NCI-H2029 treated with DMSO at 0.1 percent for 48 hours (cell line): ENCODE measurements at regions not wholly inside any gene's neighbourhood (a gene's known extent, or its start where the extent isn't known, plus 50 kb on each side); places are given as distances from the start of the nearest gene placed in this dataset.

ENCODE experiments used
- DNase-seq: peaks from one replicate; lab custom pipeline; 2025; lab: John Stamatoyannopoulos, UW

DNA sequence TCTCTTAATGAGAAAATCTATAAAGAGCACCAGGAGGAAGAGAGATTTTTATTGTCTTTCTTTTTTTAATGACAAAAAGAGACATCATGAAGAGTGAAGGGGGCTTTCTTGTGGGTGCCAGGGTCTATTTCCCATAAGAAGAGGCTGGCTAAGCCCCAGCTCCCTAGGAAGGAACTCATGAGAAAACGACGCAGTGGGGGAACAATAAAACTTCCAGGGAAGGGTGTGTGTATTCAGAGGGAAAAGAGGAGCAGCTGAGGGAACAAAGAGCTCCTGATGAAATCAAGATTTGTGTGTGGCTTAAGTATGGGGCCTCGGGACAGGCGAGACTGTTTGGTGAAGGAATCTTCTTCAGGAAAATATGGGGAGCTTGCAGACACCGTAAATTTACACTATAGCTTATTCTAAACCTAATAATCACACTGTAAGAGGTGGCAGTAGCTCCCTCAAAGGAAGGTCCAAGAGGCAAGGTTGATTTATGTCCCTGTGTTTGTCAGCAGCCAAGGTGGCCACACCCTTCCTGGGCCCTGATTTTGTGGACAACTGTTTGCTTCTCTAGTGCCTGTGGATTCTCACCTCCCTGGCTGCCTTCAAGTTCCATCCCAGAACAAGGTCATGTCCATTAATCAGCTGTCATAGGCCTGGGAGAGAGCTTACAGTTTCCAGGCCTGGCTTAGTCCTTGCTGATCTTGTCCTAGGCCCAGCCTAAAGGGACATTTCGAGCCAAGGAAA is 615.7 kb downstream of the INSC start:
- DNase-seq = no peak

DNA sequence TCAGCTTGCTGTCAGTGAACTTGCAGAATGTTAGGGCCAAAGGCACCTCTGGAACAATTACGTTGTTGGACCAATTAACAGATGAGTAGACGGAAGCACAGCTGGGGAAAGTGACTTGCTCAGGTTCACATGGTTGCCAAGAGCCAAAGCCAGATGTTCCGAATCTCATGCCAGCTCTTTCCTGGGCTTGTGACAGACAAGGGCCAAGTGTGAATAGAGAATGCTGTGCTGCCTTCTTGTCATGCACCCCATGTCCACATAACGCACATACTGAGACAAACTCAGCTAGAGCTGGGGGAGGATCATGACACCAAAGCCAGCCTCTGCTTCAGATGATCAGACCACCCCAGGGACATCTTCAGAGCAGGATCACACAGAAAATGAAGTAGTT is 616.3 kb downstream of the INSC start:
- DNase-seq = no peak

DNA sequence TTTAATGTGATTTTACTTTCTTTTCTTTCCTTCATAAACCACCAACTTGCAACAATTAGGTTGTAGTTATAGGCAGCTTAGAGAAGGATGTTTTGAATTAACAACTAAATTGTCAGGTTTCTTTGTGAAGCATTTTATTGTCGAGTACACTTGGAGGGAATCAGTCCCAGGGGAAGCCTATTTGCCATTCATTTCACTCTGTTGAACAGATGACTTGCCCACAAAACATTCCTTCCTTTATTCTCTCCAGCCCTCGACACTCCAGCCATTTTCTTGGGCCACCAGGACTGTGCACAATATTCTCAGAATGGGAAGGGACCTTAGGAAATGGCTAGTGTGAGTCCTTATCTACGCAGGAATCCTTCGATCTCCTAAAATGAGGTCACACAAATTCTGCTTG is 620.6 kb downstream of the SOX6 start:
- DNase-seq = no peak

DNA sequence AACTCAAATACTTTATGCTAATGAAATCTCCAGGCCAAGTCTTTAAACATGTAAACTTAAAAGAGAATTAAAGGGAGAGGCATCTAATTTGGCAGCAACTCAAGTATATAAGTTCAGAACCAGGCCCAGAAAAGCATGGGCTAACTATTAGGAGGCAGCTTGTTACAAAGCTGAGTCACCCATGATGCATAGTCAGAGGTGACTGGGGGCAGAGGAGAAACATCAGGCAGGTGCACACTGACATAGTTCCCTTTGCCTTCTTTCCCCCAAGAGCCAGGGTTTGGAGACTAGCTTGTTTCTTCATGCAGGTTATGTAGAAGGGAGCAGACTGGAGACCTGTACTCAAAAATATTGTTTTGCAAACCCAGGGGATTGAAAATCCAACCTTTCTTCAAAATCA is 619.0 kb downstream of the SOX6 start:
- DNase-seq = no peak

DNA sequence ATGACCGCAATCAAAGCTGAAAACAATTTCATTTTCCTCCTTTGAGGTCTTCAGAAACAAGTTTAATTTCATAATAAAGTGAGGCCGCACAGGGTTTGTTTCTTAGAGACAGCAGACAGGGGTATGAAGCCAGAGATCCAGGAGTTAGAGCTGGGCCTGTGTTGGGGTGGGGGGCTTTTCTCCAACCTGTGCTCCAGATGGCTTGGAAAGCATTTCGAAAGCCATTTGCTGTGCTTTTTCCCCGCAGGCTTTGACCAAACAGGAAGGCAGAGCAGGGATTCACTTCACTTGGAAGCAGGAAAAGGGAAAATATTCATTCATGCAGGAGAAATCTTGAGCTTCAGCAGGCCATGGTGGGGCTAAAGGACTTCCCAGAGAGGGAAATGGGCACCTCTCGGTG is 617.4 kb downstream of the SOX6 start:
- no peak for DNase-seq

DNA sequence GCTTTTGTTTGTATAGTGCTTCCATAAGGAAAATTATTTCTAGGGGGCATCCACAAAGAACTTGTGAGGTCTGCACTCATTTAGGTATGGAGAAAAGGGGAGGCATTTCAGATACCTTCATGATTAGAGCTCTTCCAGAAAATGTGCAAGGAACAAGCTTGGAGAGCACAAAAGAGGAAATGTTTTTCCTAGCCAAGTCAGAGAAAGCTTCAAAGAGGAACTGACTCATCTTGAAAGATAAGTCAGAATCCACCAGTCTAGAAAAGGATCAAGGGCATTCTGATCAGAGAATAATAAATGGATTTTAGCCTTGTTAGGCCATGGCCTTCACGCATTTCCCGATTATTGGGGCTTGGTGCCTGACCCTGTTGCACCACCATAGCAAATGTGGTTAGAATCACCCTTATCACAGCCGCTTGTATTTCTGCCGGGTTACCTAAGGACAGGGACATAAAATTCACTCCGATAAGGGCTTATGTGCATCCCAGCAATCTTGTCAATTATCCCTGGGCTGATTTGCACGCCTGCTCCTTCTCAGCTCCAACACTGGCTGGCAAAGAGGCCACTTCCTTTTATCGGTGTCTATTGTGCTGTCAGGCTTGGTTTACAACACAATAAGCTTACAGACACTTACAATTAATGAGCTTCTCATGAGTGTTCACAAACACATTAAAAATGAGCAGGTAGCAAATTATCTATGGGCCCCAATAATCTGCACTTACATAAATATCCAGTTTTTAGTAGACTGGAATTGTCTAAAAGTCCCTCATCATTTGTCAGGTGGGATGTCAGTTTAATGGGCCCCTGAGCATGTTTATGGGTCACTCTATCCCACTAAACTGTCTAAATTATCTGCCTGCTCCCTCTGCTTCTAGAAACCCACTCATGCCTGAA is 613.5 kb downstream of the SOX6 start:
- DNase-seq = peak; percentile 40

DNA sequence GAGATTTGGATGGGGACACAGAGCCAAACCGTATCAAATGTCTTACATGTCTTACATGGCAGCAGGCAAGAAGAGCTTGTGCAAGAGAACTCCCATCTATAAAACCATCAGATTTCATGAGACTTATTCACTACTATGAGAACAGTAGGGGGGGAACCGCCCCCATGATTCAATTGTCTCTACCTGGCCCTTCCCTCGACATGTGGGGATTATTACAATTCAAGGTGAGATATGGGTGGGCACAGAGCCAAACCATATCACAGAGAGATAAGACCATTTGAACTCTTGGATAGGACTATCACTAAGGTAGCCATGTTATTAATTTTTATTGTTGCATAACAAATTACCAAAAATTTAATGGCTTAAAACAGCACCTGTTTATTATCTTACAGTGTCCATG is 611.7 kb downstream of the SOX6 start:
- DNase-seq = no peak

DNA sequence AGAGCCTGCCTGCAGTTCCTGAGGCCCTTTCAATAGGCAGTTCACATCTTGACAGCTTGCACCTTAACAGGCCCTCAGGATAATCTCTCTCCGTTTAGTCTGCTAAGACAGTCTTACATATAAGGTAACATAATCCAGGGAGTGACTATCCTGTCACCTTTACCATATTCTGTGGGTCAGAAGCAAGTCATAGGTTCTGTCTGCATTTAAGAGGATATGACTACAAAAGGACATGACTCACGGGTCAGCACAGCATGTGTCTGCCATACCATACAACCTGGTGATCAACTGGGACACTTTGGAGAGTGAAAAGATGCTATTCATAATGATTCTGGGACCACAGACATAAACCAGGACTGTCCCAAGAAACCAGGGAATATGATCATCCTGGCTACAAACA is 611.1 kb downstream of the SOX6 start:
- DNase-seq = no peak

DNA sequence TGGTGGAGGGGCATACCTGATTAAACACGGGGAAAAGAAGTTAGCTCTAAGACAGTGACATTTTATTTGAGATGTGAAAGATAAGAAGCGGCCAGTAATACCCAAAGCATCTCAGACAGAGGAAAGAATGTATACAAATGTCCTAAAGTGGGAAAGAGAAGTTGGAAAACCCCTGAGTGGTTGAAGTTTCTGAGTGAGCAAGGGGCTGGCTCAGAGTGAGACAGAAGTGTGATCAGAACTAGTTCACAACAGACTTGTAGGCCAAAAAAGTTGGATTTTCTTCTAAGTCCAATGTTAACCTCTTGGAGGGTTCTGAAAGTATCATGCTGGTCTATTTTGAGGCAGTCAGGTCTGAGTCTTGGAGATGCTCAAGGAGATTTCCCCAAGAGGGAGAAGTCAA is 608.7 kb downstream of the SOX6 start:
- no peak for DNase-seq

DNA sequence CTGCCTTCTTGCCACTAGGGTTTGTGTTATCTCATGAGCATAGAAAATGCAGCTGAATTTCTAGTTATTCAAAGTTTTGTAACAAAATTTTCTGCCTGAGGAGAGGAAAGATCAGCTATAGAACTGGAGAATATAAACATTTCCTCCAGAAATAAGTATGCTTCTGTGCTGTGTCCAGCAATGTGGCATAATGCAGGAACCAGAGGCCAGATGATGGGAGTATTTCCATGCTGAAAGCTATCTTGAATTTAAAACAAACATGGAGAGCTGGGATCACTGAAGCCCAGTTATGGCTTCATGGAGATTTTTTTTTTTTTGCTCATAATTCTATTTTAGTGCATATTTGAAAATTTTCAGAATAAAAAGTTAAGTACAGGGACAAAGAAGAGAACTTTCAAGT is 608.2 kb downstream of the SOX6 start:
- no peak for DNase-seq

DNA sequence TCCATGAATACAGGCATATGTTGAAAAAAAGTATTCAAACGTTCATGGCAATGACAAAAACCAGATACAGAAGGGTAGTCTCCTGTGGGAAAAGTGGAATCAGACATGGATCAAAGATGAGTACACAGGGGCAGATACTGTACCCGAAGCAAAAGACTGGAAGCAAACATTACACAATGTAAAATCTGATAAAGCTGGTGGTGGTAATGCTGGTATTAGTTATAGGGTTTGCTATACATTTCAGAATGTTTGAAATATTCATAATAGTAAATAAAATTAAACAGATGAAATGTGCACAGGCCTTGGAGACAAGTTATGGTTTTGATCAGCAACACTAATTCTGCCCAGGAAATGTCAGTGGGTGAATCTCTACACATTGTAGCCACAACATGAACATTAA is 607.6 kb downstream of the SOX6 start:
- no peak for DNase-seq

DNA sequence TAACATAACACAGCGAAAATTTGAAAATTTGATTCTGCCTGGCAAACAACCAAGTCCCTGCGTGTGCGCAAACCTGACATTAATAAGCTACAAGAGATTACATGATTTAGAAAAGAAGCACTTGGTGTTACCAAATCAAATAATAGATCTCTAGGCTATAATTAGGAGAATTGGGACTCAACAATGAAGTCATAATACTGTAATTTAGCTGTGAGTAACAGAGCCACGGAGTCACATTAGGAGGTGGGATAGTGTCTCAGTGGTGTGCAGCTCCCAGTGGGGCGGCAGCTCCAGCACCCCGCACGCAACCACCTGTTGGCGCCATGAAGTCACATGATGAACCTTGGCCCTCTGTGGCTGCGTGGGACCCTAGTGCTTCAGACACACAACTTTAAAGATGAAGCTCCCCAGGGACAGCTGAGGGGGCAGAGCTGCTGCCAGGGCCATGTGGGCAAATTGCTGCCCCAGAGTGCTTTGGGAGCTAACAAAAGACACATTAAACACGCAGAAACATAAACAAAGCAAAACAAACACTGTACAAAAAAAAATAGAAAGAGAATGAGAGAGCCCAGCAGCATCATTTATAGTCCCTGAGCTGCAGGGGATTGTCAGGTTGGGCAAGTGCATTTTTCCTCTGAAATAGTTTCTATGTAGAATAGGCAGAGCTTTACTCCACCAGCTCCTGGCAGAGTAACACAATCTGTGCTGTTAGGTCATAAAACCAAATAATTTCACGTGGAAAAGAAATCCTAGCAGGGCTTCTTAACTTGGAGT is 605.6 kb downstream of the SOX6 start:
- peak; percentile 36 for DNase-seq

DNA sequence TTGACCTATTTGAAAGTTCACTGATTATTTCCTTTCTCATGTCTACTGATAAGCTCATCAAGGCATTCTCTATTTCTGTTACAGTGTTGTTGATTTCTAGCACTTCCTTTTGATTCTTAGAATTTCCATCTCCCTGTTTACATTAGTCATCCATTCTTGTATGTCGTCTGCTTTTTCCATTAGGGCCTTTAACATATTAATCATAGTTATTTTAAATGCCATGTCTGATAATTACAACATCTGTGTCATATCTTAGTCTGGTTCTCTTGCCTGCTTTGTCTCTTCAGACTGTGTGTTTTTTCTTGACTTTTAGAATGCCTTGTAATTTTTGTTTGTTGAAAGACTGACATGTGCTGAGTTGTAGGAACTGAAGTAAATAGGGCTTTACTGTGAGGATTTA is 602.1 kb downstream of the SOX6 start:
- DNase-seq = no peak

DNA sequence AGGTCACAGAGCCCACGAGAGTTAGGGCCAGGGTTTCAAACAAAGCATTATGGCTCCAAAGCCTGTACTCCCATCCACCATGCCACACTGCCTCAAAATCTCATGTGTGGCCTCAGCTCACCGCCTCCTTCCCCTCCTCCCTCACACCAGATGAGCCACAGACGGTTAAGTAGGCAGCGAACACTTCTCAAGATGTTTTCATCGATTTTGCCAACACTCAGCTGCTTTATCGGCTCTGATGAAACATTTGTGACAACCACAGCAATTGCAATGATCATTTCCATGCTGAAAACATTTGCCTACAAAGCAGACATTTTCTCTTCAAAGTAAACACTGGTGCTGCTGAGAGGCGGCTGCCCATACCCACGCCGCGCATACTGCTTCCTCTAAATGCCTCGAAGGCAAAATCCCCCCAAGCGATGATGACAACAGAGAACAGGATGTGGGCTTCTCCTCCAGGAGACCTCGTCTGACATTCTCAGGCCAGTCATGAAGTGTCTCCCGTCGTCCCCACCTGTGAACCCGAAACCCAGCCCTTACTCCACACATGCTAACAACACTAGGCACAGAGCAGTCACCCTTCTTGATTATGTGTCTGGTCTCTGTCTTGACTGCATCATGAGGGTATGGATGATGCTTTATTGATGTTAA is 599.2 kb downstream of the SOX6 start:
- DNase-seq = no peak

DNA sequence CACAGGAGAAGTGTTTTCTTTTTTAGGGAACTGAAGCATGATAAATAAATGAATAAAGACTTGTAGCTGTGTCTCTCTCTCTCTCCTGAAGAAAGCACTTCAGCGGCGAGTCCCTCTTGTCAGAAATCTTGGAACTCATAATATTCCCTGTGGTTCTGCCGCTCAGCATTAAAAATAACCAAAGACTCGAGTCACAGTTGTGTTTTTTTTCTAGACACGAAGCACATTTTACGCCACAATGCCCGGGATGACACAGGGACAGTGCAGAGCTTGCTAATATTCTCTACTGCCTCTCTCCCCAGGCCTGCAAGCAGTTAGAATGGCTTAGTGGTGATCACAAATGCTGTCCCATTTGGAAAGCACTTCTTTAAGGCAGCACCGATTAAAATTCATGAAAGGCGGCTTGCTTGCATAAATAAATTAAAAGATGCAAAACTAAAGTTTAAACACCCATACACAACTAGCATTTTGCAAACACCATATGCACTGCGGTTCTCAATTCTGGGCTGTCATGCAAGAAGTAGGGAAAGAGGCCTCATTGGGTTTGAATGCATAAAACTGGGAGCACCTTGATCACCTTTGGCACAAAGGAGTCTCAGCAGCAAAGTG is 597.4 kb downstream of the SOX6 start:
- DNase-seq = no peak

DNA sequence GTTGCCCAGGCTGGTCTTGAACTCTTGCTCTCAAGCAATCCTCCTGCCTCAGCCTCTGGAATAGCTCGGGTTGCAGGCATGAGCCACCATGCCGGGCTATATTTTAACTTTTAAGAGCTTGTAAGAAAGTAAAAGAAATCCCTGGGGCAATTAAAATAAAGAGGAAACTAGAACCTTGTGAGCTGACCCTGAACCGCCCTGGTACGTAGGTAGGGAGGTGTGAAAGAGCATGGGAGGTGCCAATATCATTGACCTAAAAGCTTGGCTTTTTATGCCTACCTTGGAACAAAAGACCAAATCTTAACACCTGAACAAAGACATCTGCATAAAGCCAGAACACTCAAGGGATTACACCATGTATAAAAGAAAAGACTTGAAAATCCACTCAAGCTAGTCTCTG is 595.1 kb downstream of the SOX6 start:
- DNase-seq = no peak

DNA sequence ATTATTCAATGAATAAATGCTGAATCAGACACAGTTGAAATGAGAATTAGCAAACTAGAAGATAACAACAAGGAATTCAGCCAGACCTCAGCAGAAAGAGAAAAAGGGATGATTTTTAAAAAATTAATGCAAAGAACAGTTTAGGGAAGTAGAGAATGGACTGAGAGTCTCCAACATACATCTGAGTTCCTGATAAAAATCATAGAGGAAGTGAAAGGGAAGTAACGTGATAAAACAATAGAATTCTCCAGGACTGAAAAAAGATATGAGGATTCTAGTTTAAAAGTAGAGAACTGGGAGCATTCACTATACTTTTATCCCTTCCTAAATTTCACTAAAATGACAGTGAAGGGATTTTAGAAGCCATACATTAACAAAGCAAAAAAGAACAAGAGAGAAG is 592.0 kb downstream of the SOX6 start:
- no peak for DNase-seq

DNA sequence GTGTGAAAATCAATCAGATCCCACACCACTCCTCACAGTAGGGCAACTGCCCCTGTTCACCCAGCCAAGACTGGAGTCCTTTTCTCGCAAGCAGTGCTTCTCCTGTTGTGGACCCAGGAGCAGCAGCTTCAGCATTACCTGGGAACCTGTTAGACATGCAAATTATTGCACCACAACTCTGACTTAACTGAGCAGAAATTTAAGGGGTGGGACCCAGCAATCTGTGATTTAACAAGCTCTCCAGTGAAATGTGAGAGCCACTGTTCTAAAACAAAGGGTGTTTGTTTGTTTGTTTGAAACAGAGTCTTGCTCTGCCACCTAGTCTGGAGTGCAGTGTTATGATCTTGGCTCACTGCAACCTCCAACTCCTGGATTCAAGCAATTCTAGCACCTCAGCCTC is 591.4 kb downstream of the SOX6 start:
- no peak for DNase-seq

DNA sequence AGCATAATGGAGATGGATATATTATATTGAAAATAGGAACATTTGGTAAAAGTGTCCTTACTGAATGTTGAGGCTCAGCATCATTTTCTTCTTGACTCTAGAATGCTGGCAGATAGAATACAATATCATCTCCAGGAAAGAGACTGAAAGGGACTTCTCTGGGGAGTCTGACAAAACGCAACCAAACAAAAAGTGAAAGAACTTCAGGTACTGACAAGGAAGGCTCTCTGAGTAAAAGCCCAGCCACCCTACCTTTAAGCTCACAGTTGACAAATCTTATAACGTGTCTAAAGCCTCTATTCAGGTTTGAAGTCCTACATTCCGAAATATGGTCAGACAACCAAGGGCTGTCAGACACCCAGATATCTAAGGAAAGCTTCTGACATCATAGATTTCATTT is 590.8 kb downstream of the SOX6 start:
- no peak for DNase-seq

DNA sequence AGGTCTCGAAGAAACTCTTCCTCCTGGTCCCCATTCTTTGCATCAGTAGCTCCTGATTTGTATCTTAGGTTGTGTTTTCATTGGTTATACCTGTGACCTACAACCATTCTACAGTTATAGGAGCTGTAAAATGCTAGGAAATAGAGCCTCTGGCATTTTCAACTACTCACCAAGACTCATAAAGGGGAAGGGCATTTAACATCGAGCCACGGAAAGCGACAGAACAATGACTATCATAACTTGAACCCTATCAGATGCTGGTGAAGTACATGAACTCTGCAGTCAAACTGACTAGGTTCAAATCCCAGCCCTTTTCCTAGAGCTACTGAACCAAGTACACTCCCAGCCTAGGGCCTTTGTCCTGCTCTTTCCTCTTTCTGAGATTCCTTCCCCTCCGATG is 588.0 kb downstream of the SOX6 start:
- no peak for DNase-seq

DNA sequence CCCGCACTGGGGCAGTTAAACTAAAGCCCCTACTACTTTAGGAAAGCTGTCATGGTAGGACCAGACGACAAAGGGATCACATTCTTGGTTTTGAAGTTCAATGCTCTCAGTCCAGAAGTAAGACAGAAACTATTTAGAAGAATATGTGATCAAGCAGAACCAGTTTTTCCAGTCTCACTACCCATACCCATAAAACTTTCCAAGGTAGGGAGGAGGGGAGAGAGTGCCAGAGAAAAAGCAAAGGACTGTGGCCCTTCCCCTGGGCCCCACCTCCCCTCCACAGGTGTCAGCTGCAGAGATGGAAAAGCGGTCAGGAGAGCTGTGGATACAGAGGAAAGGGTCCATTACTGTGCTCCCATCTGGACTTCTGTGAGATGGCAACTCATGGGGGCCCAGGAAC is 587.1 kb downstream of the SOX6 start:
- no peak for DNase-seq
